Smooth muscle cell (in vitro differentiated cells): ENCODE measurements at regions not wholly inside any gene's neighbourhood (a gene's known extent, or its start where the extent isn't known, plus 50 kb on each side); places are given as distances from the start of the nearest gene placed in this dataset.

Experiments used
- DNase-seq: peaks from one replicate; lab custom pipeline; 2025; ENCODE audit not compliant: unreplicated experiment; lab: John Stamatoyannopoulos, UW
- H2AFZ ChIP-seq: fragments of 200-600 bp; sonication (generic); 2 replicates; pipeline ENCODE4 v1.6.0; 2016; ENCODE audit warnings: antibody characterized with exemption, low read depth, mild to moderate bottlenecking
- H3F3A ChIP-seq: fragments of 200-600 bp; sonication (generic); 2 replicates; pipeline ENCODE4 v1.6.0; 2017; ENCODE audit warnings: antibody characterized with exemption, low read depth
- H3K27ac ChIP-seq: fragments of 200-600 bp; sonication (generic); 2 replicates; pipeline ENCODE4 v1.5.1; 2016; ENCODE audit warnings: low read depth, mild to moderate bottlenecking
- H3K27me3 ChIP-seq: fragments of 200-600 bp; sonication (generic); 2 replicates; pipeline ENCODE4 v1.6.1; 2016; ENCODE audit warnings: low read depth, mild to moderate bottlenecking
- H3K36me3 ChIP-seq: fragments of 200-600 bp; sonication (generic); 2 replicates; pipeline ENCODE4 v1.5.1; 2016; ENCODE audit warnings: low read depth
- H3K4me1 ChIP-seq: fragments of 200-600 bp; sonication (generic); 2 replicates; pipeline ENCODE4 v1.5.1; 2016; ENCODE audit warnings: low read depth
- H3K4me2 ChIP-seq: fragments of 200-600 bp; sonication (generic); 2 replicates; pipeline ENCODE4 v1.6.0; 2016; ENCODE audit warnings: mild to moderate bottlenecking
- H3K4me3 ChIP-seq: fragments of 200-600 bp; sonication (generic); 2 replicates; pipeline ENCODE4 v1.5.1; 2016; ENCODE audit warnings: mild to moderate bottlenecking
- H3K79me2 ChIP-seq: fragments of 200-600 bp; sonication (generic); 2 replicates; pipeline ENCODE4 v1.6.0; 2016; ENCODE audit warnings: low read depth, mild to moderate bottlenecking
- H3K9ac ChIP-seq: fragments of 200-600 bp; sonication (generic); 2 replicates; pipeline ENCODE4 v1.6.0; 2016; ENCODE audit warnings: low read depth
- H3K9me3 ChIP-seq: fragments of 200-600 bp; sonication (generic); replicated peaks from 2 replicates; pipeline ENCODE4 v1.5.1; 2016; ENCODE audit warnings: low read depth
- H4K20me1 ChIP-seq: fragments of 200-600 bp; sonication (generic); 2 replicates; pipeline ENCODE4 v1.6.0; 2016; ENCODE audit warnings: low read depth
- CTCF ChIP-seq: fragments of 200-600 bp; sonication (generic); IDR thresholded peaks from 2 replicates; pipeline ENCODE4 v1.5.1; 2017; ENCODE audit warnings: borderline replicate concordance, mild to moderate bottlenecking, antibody characterized with exemption; ENCODE audit not compliant: insufficient read depth, poor library complexity, severe bottlenecking
- WGBS: methylation state at CpG from one replicate; pipeline ENCODE4 v1.1.7; 2016; ENCODE audit warnings: low lambda C conversion rate; 5-methylcytosine and 5-hydroxymethylcytosine counted together

DNA sequence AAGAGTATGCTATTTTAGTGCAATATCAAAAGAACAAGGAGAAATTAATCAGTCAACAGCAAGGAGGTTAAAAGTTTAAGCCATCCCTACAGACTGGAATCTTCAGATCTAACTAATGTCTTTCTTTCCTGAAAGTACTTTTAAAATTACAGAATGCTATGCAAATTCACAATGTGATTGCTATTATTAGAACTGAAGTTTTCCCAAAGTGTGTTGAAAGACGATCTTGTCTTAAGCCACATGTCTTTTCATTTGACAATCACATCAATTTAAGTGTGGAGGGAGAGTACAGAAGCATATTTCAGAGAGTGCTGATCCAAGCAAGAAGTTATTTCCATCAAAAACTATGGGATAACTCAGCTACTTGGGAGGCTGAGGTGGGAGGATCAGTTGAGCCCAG lies 64.7 kb upstream of the TNIP3 start:
- H3K4me1 ChIP-seq, result peaks cover 20% of the 10 kb centered on the region
- H3K4me2 ChIP-seq, result no peak overlapping the region
- 62% methylated on average over 1 of the region's 1 CpG for WGBS
- no peak overlapping the region for H3K9ac ChIP-seq
- no peaks in the 10 kb centered on the region for H3K9me3 ChIP-seq
- TF ChIP-seq CTCF, result no peak
- H3K36me3 ChIP-seq, result no peaks in the 10 kb centered on the region
- H3K4me3 ChIP-seq, result no peak overlapping the region
- no peak overlapping the region for H3K27ac ChIP-seq
- no peak overlapping the region for H2AFZ ChIP-seq
- DNase-seq, result no peak
- no peaks in the 10 kb centered on the region for H3F3A ChIP-seq
- no peaks in the 10 kb centered on the region for H3K79me2 ChIP-seq
- no peaks in the 10 kb centered on the region for H4K20me1 ChIP-seq
- no peaks in the 10 kb centered on the region for H3K27me3 ChIP-seq

DNA sequence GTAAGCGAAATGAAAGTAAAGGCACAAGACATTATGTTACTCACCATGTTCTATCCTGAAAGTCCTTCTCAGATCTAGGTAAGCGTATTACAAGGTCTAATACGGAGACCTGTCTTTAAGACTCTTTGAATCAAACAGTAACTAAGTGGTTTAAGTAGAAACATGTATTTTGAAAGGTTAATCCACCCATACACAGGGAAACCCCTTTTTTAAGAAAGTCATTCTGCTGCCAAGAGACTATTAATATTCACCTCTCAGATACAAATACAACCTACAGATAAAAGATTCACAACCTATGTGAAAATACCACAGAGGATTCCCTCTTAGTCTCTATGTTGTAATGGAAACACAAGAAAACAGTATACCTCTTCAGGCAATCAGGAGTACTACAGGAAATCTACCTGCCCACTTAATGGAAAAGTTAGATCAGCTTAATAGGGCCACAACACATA lies 63.2 kb upstream of the TNIP3 start:
- no peak for DNase-seq
- Histone ChIP-seq H3K9me3 (no peaks in the 10 kb centered on the region), H3K27me3 (no peaks in the 10 kb centered on the region), H3K79me2 (no peaks in the 10 kb centered on the region), H4K20me1 (no peaks in the 10 kb centered on the region), H3F3A (no peaks in the 10 kb centered on the region), H3K9ac (no peak overlapping the region), H3K36me3 (no peaks in the 10 kb centered on the region), H3K4me3 (no peak overlapping the region), H2AFZ (no peak overlapping the region), H3K4me1 (peaks cover 18% of the 10 kb centered on the region), H3K27ac (no peak overlapping the region), H3K4me2 (no peak overlapping the region)
- WGBS, result 94% methylated on average over 3 of the region's 3 CpGs
- TF ChIP-seq CTCF, result no peak

DNA sequence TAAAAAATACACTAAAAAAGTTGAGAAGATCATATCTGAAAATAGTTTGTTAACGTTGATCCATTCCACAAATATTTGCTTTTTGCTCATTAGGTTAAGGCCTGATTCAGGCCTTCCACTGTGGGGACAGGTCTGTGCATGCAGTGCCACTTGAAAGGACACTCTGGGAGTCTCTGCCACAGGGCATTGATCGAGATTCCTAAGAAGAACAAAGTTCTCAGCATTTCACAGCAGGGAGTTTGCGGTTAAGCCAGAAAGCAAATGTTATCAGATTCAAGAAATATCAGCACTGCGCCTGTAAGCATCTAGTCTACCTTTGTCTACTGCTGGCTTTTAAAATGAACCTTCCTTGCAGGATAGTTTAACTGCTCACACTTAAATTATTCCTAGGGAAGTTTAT lies 62.2 kb upstream of the TNIP3 start:
- 63% methylated on average over 4 of the region's 4 CpGs for WGBS
- H3K4me2 ChIP-seq, result no peak overlapping the region
- no peaks in the 10 kb centered on the region for H3F3A ChIP-seq
- H4K20me1 ChIP-seq, result no peaks in the 10 kb centered on the region
- H3K9me3 ChIP-seq, result no peaks in the 10 kb centered on the region
- no peak for TF ChIP-seq CTCF
- H3K4me3 ChIP-seq, result no peak overlapping the region
- no peaks in the 10 kb centered on the region for H3K79me2 ChIP-seq
- DNase-seq, result no peak
- peaks cover 18% of the 10 kb centered on the region for H3K4me1 ChIP-seq
- no peaks in the 10 kb centered on the region for H3K27me3 ChIP-seq
- H2AFZ ChIP-seq, result no peak overlapping the region
- peak overlapping the region; percentile 21 for H3K27ac ChIP-seq
- H3K36me3 ChIP-seq, result no peaks in the 10 kb centered on the region
- no peak overlapping the region for H3K9ac ChIP-seq

DNA sequence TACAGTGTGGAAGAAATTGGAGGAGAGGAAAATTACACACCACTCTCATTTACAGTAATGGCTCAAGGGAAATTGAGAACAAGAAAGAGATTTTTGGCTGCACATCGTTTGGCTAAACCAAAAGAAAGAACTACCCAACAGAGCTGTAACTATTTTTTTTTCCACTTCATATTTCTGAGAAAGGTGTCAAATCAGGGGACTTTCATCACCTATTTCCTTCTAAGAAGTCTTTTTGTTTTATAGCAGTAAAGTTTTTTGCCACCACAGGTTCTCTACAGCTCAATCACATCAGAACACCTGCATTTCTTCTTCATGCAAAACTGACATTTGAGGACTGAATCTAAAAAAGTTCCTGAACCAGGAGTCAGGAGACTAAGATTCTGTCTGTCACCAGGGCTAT lies 57.5 kb upstream of the TNIP3 start:
- no peak for DNase-seq
- no peaks in the 10 kb centered on the region for H3K79me2 ChIP-seq
- H3K9ac ChIP-seq, result no peak overlapping the region
- H3K4me3 ChIP-seq, result no peak overlapping the region
- no peaks in the 10 kb centered on the region for H3K27me3 ChIP-seq
- no peaks in the 10 kb centered on the region for H3F3A ChIP-seq
- H4K20me1 ChIP-seq, result no peaks in the 10 kb centered on the region
- no peaks in the 10 kb centered on the region for H3K9me3 ChIP-seq
- H3K27ac ChIP-seq, result no peak overlapping the region
- WGBS, result 79% methylated on average over 1 of the region's 1 CpG
- no peak overlapping the region for H3K4me2 ChIP-seq
- peaks cover 11% of the 10 kb centered on the region for H3K4me1 ChIP-seq
- TF ChIP-seq CTCF, result no peak
- no peaks in the 10 kb centered on the region for H3K36me3 ChIP-seq
- H2AFZ ChIP-seq, result no peak overlapping the region
